GM12874 (cell line): ENCODE measurements at regions not wholly inside any gene's neighbourhood (a gene's known extent, or its start where the extent isn't known, plus 50 kb on each side); places are given as distances from the start of the nearest gene placed in this dataset.

ENCODE experiments used
- CTCF ChIP-seq: IDR thresholded peaks from 2 replicates; pipeline ENCODE4 v1.5.1; 2011; ENCODE audit warnings: low read depth, mild to moderate bottlenecking, control low read depth, low read length, moderate library complexity; ENCODE audit not compliant: insufficient read depth

DNA sequence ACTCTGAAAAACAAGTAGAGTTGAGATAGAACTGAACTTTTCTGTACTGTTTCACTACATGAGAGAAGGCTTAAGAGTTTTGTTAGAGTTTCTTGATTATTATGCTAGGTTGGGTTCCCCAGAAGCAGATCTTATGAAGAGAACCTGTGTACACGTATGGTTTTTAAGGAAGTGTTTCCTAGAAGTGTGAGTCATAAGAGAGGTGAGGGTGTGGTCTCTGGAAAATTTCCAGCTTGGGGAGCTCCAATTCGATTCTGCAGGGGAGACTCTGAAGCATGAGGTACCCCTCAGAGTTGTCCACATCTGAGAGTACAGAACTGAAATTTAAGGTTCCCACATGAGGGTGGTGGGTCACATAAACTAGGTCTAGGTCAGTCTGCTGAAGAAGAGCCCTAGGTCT is 83.3 kb upstream of the MAP2 start:
- no peak for TF ChIP-seq CTCF

DNA sequence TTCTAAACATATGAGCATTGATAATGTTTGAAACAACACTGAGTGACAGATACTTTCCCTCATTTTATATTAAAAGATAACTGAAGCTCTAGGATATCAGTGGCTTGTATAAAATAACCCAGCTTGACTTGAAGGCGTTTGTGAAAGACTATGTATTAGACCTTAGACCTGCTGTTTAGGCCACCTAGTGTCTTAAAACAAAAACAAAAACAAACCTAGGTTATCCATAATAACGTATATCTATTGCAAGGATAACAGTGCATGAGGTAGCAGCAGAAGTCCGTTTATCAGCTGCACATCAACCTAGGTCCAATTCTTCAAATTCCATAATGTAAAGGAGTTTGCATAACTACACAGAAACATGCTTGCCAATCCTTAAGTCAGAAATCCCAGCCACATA is 79.5 kb upstream of the MAP2 start:
- no peak for TF ChIP-seq CTCF

DNA sequence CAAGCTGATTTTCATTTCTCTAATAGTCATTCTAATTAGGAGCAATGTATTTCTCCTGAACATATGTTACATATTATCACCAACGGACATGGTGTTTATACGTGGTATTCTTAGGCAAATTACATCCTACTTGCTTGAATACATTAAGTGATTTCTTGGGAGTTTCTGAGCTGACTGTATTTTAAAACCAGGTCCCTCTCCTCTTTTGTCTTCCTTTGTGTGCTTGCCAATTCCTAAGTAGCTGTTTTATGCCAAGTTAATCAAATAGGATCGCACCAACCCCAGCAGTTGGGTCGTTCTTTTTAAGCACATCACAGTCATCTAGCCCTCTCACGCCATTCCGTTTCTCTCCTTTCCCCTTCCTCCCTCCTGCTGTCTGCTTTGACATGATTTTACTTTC is 75.4 kb upstream of the MAP2 start:
- TF ChIP-seq CTCF = no peak

DNA sequence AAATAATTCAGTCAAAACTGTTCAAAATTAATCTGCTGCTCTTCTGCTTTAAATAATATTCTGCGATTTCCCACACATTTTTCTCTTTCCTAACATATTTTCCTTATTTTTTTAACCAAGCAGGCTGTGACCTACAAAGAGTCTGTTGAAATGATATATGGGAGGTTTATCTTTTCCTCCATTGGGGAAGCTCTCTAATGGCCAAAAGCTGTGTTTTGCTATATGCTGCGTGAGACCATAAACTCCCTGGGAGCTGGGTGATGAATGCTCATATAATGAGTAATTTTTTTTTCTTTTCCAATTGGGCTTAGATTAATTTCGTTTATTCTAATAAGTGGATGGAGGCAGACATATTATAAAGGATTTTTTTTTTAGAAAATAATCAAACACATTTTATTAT is 72.2 kb upstream of the MAP2 start:
- TF ChIP-seq CTCF = no peak

- TF ChIP-seq CTCF = no peak
Observed at GRCh38 chr2:209358992-209359391, 64.9 kb upstream of the MAP2 start.

DNA sequence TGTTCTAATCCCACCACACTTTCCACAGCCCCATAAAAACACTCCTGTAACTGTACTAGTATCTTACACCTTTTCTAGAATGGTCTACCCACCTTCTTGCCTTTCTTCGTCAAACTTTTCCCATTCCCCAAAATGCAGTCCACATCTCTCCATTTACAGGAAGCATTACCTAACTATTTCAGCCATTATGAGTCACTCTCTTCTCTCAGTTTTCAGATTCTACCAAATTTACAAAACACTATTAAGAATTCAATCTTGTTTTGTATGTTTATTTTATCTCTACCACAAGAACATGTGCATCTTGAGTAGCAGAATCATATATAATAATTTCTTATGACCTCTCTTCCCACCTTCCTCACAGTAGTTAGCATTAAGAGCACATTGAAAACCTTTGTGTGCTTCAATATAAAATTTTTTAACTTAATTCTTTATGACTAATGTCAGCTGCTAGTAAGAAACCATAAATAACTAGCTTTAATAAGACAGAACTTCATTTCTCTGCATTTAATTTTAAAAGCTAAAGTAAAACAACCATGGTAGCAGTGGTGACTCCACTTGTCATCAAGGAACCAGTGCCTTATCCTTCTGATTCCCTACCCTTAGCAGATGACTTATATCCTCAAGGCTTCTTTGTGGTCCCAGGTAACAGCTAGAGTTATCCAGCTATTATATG is 56.6 kb upstream of the MAP2 start:
- TF ChIP-seq CTCF = no peak

GRCh38 chr2:209368406-209368805 is 55.4 kb upstream of the MAP2 start:
- no peak for TF ChIP-seq CTCF
